MM.1S (cell line): ENCODE measurements at regions not wholly inside any gene's neighbourhood (a gene's known extent, or its start where the extent isn't known, plus 50 kb on each side); places are given as distances from the start of the nearest gene placed in this dataset.

Experiments
- CTCF ChIP-seq: fragments of 300-600 bp; sonication (generic); IDR thresholded peaks from 2 replicates; pipeline ENCODE4 v1.5.1; 2016; ENCODE audit warnings: antibody characterized with exemption, low read length, mixed read lengths
- EZH2 ChIP-seq: fragments of 300-600 bp; sonication (generic); optimal IDR thresholded peaks from 2 replicates; pipeline ENCODE3; 2017; ENCODE audit warnings: low read depth, mild to moderate bottlenecking, antibody characterized with exemption, low read length, mixed read lengths

- TF ChIP-seq CTCF (no peak), EZH2 (no peak)
These were observed 1053.7 kb upstream of the ZEB2 start for GRCh38 chr2:145573608-145574007.
